Panc1 (cell line): ENCODE measurements at regions not wholly inside any gene's neighbourhood (a gene's known extent, or its start where the extent isn't known, plus 50 kb on each side); places are given as distances from the start of the nearest gene placed in this dataset.

Experiments
- ATAC-seq: fragments of 200-7000 bp; cut with Tn5 transposase; 2 replicates; pipeline ENCODE4 v1.9.1; 2020; ENCODE audit warnings: mild to moderate bottlenecking, moderate library complexity
- BruUV-seq: library from RNA; stranded (reverse); fragments of 400-500 nt; replicated peaks from 2 replicates; lab custom pipeline; 2021; lab: Mats Ljungman, UMichigan
- CTCF ChIA-PET: fragments of 300-600 bp; sonication (Branson Sonifier 250); formaldehyde crosslinking; loops from one replicate; lab custom pipeline; 2022; ENCODE audit warnings: antibody characterized with exemption; lab: Charles Lee
- POLR2A ChIA-PET: fragments of 300-600 bp; sonication (Branson Sonifier 250); formaldehyde crosslinking; loops from one replicate; lab custom pipeline; 2022; ENCODE audit warnings: antibody characterized with exemption; lab: Charles Lee
- DNase-seq: peaks from one replicate; pipeline ENCODE4 v3.0.0-alpha.2; 2010; ENCODE audit warnings: low read depth, low spot score
- H3K27ac ChIP-seq: 2 replicates; pipeline ENCODE4 v1.5.1; 2011; ENCODE audit warnings: mild to moderate bottlenecking, low read length, inconsistent platforms
- H3K27me3 ChIP-seq: fragments of 200-500 bp; sonication (Bioruptor generic); 2 replicates; pipeline ENCODE4 v1.6.0; 2014; ENCODE audit warnings: low read length, inconsistent platforms; ENCODE audit not compliant: control insufficient read depth, insufficient read depth
- H3K36me3 ChIP-seq: fragments of 200-500 bp; sonication (Bioruptor generic); 2 replicates; pipeline ENCODE4 v1.5.1; 2014; ENCODE audit warnings: inconsistent platforms, mild to moderate bottlenecking, low read length, moderate library complexity; ENCODE audit not compliant: control insufficient read depth, insufficient read depth
- H3K4me1 ChIP-seq: 2 replicates; pipeline ENCODE4 v1.5.1; 2011; ENCODE audit warnings: inconsistent platforms, mild to moderate bottlenecking, low read length, moderate library complexity; ENCODE audit not compliant: control insufficient read depth, insufficient read depth
- H3K4me3 ChIP-seq, 2 experiments: 2 replicates each; pipeline ENCODE4 v1.5.1; 2011 to 2012; ENCODE audit warnings: low read depth in 2 of 2, low read length in 2 of 2, mild to moderate bottlenecking in 2 of 2, inconsistent platforms in 1 of 2, moderate library complexity in 1 of 2
- H3K9me3 ChIP-seq: fragments of 200-500 bp; sonication (Bioruptor generic); 2 replicates; pipeline ENCODE4 v1.5.1; 2014; ENCODE audit warnings: low read depth, mild to moderate bottlenecking, inconsistent platforms, low read length, moderate library complexity; ENCODE audit not compliant: control insufficient read depth, insufficient read depth
- POLR2AphosphoS5 ChIP-seq: IDR thresholded peaks from 2 replicates; pipeline ENCODE4 v1.6.1; 2012; ENCODE audit warnings: mild to moderate bottlenecking, low read depth, low read length, moderate library complexity
- SIN3A ChIP-seq: IDR thresholded peaks from 2 replicates; pipeline ENCODE4 v1.6.1; 2012; ENCODE audit warnings: low read depth, mild to moderate bottlenecking, low read length, moderate library complexity, borderline replicate concordance; ENCODE audit not compliant: insufficient read depth
- TCF7L2 ChIP-seq: IDR thresholded peaks from 2 replicates; pipeline ENCODE4 v1.6.1; 2011; ENCODE audit warnings: mild to moderate bottlenecking, low read depth, low read length, inconsistent platforms
- in situ Hi-C: cut with HindIII; loops from 2 replicates; pipeline ENCODE4 v1.10.0; 2016; ENCODE audit warnings: low sequenced_read_pairs, low pct_unique_long_range_greater_than_20kb
- intact Hi-C: fragments of 100-400 bp; cut with micrococcal nuclease; formaldehyde crosslinking; loops from one replicate; pipeline ENCODE4 v1.10.0; 2022; ENCODE audit not compliant: unreplicated experiment
- TF ChIP-seq, protein P1 (sequence below), 2 experiments: IDR thresholded peaks; 2 replicates each; pipeline ENCODE4 v1.6.1; 2011 to 2012; ENCODE audit warnings: low read depth in 2 of 2, control low read depth in 1 of 2, low read length in 1 of 2, mild to moderate bottlenecking in 1 of 2, moderate library complexity in 1 of 2; ENCODE audit not compliant: insufficient read depth in 1 of 2
- TF ChIP-seq, protein P2 (sequence below): fragments of 450-650 bp; IDR thresholded peaks from 2 replicates; pipeline ENCODE4 v1.5.1; 2017; ENCODE audit warnings: mild to moderate bottlenecking

DNA sequence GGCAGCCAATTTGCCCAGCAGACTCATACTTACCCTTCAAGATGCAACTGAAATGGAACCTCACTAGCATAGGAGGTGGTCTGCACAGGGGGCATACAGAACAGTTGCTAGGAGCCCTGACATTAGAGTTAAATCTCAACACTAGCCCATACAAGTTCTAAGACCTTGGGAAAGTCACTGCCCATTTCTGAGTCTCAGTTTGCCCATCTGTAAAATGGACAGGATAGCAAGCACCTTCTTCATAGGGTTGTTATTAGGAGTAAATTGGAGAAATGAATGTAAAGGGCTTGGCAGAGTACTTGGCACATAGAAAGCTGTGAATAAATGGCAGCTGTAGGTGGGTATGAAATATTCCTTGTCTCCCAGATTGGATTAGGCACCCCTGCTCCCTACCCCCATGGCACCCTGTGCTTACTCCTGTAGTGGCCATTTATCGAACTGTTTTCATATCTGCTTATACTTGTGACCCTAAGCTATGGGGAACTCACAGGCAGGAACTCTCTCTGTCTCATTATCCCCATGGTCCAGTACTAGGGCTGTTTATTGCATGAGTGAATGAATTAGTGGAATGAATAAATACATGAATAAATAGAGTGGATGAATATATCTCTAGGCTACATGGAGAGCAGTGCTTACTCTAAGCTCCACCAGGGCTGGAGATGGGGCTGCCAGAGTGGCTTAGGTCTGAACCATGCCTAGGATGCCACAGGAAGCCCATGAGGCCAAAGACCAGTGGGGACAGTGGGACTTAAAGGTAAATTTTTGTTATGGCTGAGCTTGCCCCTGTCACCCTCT, 152.6 kb downstream of the PLPP3 start:
- H3K4me3 ChIP-seq = no peak overlapping the region
- ChIA-PET CTCF (no interaction called here), POLR2A (no interaction called here)
- TF ChIP-seq, protein P1, sequence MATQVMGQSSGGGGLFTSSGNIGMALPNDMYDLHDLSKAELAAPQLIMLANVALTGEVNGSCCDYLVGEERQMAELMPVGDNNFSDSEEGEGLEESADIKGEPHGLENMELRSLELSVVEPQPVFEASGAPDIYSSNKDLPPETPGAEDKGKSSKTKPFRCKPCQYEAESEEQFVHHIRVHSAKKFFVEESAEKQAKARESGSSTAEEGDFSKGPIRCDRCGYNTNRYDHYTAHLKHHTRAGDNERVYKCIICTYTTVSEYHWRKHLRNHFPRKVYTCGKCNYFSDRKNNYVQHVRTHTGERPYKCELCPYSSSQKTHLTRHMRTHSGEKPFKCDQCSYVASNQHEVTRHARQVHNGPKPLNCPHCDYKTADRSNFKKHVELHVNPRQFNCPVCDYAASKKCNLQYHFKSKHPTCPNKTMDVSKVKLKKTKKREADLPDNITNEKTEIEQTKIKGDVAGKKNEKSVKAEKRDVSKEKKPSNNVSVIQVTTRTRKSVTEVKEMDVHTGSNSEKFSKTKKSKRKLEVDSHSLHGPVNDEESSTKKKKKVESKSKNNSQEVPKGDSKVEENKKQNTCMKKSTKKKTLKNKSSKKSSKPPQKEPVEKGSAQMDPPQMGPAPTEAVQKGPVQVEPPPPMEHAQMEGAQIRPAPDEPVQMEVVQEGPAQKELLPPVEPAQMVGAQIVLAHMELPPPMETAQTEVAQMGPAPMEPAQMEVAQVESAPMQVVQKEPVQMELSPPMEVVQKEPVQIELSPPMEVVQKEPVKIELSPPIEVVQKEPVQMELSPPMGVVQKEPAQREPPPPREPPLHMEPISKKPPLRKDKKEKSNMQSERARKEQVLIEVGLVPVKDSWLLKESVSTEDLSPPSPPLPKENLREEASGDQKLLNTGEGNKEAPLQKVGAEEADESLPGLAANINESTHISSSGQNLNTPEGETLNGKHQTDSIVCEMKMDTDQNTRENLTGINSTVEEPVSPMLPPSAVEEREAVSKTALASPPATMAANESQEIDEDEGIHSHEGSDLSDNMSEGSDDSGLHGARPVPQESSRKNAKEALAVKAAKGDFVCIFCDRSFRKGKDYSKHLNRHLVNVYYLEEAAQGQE (IDR thresholded peaks at IDR 0.05; ENCODE audit: insufficient read depth in 1 of 2, low read depth in 2 of 2, low read length in 1 of 2) = no peak
- no peak for TF ChIP-seq SIN3A
- TF ChIP-seq POLR2AphosphoS5 = no peak
- TF ChIP-seq, protein P2, sequence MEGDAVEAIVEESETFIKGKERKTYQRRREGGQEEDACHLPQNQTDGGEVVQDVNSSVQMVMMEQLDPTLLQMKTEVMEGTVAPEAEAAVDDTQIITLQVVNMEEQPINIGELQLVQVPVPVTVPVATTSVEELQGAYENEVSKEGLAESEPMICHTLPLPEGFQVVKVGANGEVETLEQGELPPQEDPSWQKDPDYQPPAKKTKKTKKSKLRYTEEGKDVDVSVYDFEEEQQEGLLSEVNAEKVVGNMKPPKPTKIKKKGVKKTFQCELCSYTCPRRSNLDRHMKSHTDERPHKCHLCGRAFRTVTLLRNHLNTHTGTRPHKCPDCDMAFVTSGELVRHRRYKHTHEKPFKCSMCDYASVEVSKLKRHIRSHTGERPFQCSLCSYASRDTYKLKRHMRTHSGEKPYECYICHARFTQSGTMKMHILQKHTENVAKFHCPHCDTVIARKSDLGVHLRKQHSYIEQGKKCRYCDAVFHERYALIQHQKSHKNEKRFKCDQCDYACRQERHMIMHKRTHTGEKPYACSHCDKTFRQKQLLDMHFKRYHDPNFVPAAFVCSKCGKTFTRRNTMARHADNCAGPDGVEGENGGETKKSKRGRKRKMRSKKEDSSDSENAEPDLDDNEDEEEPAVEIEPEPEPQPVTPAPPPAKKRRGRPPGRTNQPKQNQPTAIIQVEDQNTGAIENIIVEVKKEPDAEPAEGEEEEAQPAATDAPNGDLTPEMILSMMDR = no peak
- TF ChIP-seq TCF7L2 = no peak
- no peak for DNase-seq
- in situ Hi-C loops (no loop called here), intact Hi-C loops (no loop called here)
- no peaks in the 10 kb centered on the region for H3K9me3 ChIP-seq
- no peaks in the 10 kb centered on the region for H3K4me1 ChIP-seq
- ATAC-seq = no peak
- no peaks in the 10 kb centered on the region for H3K36me3 ChIP-seq
- no peaks in the 10 kb centered on the region for H3K27me3 ChIP-seq
- BruUV-seq = no TSS peak
- no peak overlapping the region for H3K27ac ChIP-seq

DNA sequence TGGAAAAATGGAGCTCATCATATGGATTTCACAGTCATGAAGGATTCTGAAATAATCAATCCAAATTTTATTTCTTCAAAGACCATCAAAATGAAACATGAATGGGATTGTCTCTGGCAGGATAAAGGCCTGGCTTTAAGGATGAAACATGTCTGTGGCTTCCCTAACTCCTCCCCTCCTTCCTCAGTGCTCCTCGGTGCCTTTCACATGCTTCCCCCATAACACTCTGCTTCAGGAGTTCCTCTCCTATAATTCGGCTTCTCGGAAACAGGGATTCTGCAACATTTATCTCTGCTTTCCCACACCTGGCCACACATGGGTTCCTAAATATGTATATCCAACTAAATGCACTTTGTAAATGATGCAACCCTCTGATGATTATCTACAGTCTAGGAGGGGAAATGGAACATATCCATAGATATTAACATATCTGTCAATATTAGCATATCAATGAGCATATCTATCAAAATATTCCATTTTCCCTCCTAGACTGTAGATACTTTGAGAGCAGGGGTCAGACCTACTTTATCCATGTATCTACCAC, 153.8 kb downstream of the PLPP3 start:
- POLR2A ChIA-PET = no interaction called here
- in situ Hi-C loops (no loop called here), intact Hi-C loops (no loop called here)
- DNase-seq (no peak), ATAC-seq (no peak)
- H3K4me1 ChIP-seq = no peaks in the 10 kb centered on the region
- no peaks in the 10 kb centered on the region for H3K9me3 ChIP-seq
- no peak overlapping the region for H3K4me3 ChIP-seq
- TF ChIP-seq TCF7L2 = no peak
- TF ChIP-seq, protein P2 = no peak
- TF ChIP-seq POLR2AphosphoS5 = no peak
- TF ChIP-seq SIN3A = no peak
- TF ChIP-seq, protein P1 (IDR thresholded peaks at IDR 0.05; ENCODE audit: insufficient read depth in 1 of 2, low read depth in 2 of 2, low read length in 1 of 2) = no peak
- CTCF ChIA-PET = no interaction called here
- no peak overlapping the region for H3K27ac ChIP-seq
- no peaks in the 10 kb centered on the region for H3K27me3 ChIP-seq
- H3K36me3 ChIP-seq = no peaks in the 10 kb centered on the region
- no TSS peak for BruUV-seq
